ENCODE measurements at regions not wholly inside any gene's neighbourhood (a gene's known extent, or its start where the extent isn't known, plus 50 kb on each side); places are given as distances from the start of the nearest gene placed in this dataset.

DNA sequence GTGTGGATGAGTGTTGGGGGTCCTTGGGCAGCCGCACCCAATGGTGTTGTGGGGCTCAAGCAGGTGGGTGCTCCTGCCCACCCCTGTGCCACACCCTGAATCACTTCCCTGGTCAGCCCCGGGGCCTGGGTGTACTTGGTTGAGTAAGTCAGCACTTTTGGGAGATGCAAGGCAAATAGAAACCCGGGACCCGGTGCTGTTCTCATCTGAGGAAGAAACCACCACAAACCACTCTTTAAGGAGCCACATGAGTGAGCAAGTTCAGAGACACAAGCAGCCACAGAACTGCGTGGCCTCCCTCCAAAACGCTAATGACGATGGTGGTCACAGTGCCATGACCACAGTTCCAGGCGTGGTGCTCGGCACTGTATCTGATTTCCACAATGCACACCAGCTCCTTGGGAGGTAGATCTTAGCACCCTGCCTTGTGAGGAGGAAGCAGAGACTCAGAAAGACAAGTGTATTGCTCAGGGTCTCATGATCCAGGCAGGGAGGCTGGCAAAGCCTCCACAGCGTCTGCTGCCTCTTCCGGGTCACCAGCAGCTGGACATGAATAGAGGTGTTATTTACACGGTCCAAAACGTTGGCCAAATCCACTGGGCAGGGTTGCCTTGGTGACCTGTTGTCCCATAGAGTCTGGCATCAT, 118.2 kb upstream of the ALDH1A3 start:
- TF ChIP-seq CTCF (IDR thresholded peaks at IDR 0.05; ENCODE audit: low read depth, low read length, missing control alignments) = no peak
- no peak for DNase-seq (ENCODE audit: low read depth)
- in situ Hi-C loops (cut with HindIII; ENCODE audit: low sequenced_read_pairs) = no loop called here
- no peak overlapping the region for H3K4me3 ChIP-seq (ENCODE audit: low read depth, low read length)

DNA sequence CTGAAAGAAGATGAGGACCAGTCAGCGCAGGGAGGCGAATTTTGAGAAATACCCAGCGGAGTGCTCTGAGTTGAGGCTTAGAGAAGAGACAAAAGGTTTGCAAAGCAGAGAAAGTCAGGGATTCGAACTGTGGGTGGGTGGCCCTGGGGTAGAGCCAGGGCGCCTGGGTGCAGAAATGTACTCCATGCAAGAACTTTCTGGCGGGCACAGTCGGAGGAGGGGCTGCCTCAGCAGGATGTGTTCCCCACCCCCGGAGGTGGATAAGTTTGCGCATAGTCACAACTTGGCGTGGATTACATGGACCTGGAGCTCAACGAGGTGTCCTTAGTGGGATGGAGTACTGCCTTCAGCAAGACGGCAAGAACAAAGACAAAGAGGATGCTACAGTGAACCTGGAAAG, 117.3 kb upstream of the ALDH1A3 start:
- H3K4me3 ChIP-seq (ENCODE audit: low read depth, low read length) = no peak overlapping the region
- TF ChIP-seq CTCF (IDR thresholded peaks at IDR 0.05; ENCODE audit: low read depth, low read length, missing control alignments) = no peak
- in situ Hi-C loops (cut with HindIII; ENCODE audit: low sequenced_read_pairs) = no loop called here

GRCh38 chr15:100762913-100763834, 116.5 kb upstream of the ALDH1A3 start:
- TF ChIP-seq CTCF (IDR thresholded peaks at IDR 0.05; ENCODE audit: low read depth, low read length, missing control alignments) = no peak
- H3K4me3 ChIP-seq (ENCODE audit: low read depth, low read length) = no peak overlapping the region
- DNase-seq (ENCODE audit: low read depth) = no peak
- in situ Hi-C loops (cut with HindIII; ENCODE audit: low sequenced_read_pairs) = no loop called here

More for the DNA sequence above, 117.3 kb upstream of the ALDH1A3 start:
- no peak for DNase-seq (ENCODE audit: low read depth)

GRCh38 chr15:100763835-100764750, 115.5 kb upstream of the ALDH1A3 start:
- TF ChIP-seq CTCF (IDR thresholded peaks at IDR 0.05; ENCODE audit: low read depth, low read length, missing control alignments) = no peak
- DNase-seq (ENCODE audit: low read depth) = no peak
- in situ Hi-C loops (cut with HindIII; ENCODE audit: low sequenced_read_pairs) = no loop called here
- no peak overlapping the region for H3K4me3 ChIP-seq (ENCODE audit: low read depth, low read length)

DNA sequence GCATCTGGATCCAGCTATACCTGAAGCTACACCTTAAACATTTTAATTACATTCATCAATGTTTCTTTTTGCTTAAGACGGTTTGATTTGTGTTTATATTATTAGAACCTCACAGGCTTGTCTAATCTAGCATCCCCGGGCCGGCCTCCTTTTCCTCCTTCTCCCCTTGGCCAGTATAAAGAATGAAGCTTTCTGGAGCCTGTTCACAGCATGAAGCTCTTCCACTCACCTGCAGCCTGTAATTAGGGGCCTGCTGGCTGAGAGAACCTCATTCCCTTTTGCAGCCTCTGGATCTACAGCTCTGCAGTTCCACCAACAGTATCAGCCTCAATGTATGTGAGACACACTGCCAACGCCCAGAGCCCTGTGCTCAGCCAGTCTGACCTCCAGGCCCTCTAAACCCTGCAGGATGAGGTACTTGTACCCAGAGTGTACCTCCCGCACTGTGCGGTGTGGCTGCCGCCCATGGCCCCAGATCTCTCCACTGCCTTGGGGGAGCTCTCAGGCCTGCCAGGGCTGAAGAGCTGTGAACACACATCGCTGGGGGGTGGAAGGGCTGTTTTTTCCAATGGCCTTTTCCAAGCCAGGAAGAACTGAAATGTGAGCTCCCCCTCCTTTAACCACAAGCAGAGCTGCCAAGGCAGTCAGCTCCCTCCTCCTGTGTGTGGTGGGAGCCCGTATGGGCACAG, 114.7 kb upstream of the ALDH1A3 start:
- peak; percentile 94 for DNase-seq (ENCODE audit: low read depth)
- in situ Hi-C loops (cut with HindIII; ENCODE audit: low sequenced_read_pairs) = no loop called here
- H3K4me3 ChIP-seq (ENCODE audit: low read depth, low read length) = no peak overlapping the region
- no peak for TF ChIP-seq CTCF (IDR thresholded peaks at IDR 0.05; ENCODE audit: low read depth, low read length, missing control alignments)

Data from astrocyte of the cerebellum (primary cell).